GM18511 (cell line): ENCODE measurements at regions not wholly inside any gene's neighbourhood (a gene's known extent, or its start where the extent isn't known, plus 50 kb on each side); places are given as distances from the start of the nearest gene placed in this dataset.
"Not testable (repeated sequence)": the region's sequence is repeated elsewhere in the genome, so short reads cannot be mapped to it uniquely, and the experiment has no call there.

Experiments used
- ATAC-seq: cut with Tn5 transposase; IDR thresholded peaks from one replicate; pipeline ENCODE4 v1.9.1; 2021; ENCODE audit warnings: mild to moderate bottlenecking, moderate library complexity; ENCODE audit not compliant: unreplicated experiment

GRCh38 chr6:58067867-58068548, 750.6 kb downstream of the PRIM2 start:
- not testable (repeated sequence) for ATAC-seq

GRCh38 chr6:58073263-58073662, 755.8 kb downstream of the PRIM2 start:
- no peak for ATAC-seq

- not testable (repeated sequence) for ATAC-seq
Observed at GRCh38 chr6:58090067-58090466, 772.6 kb downstream of the PRIM2 start.

- ATAC-seq: not testable (repeated sequence)
Observed at GRCh38 chr6:58097251-58097650, 779.8 kb downstream of the PRIM2 start.

- no peak for ATAC-seq
Observed at GRCh38 chr6:58113960-58114359, 796.5 kb downstream of the PRIM2 start.

- ATAC-seq: not testable (repeated sequence)
Observed at GRCh38 chr6:58117162-58117561, 799.7 kb downstream of the PRIM2 start.

- ATAC-seq: not testable (repeated sequence)
Observed at GRCh38 chr6:58121616-58122015, 804.2 kb downstream of the PRIM2 start.

- not testable (repeated sequence) for ATAC-seq
Observed at GRCh38 chr6:58123770-58124169, 806.3 kb downstream of the PRIM2 start.

GRCh38 chr6:58128549-58128948, 811.1 kb downstream of the PRIM2 start:
- ATAC-seq: peak; percentile 66

- peak; percentile 26 for ATAC-seq
Observed at GRCh38 chr6:58129098-58129497, 811.7 kb downstream of the PRIM2 start.

GRCh38 chr6:58139746-58140145, 822.3 kb downstream of the PRIM2 start:
- not testable (repeated sequence) for ATAC-seq

- ATAC-seq: not testable (repeated sequence)
Observed at GRCh38 chr6:58171025-58171424, 853.6 kb downstream of the PRIM2 start.

- peak; percentile 74 for ATAC-seq
Observed at GRCh38 chr6:58181557-58182065, 864.2 kb downstream of the PRIM2 start.

GRCh38 chr6:58185300-58185699, 867.9 kb downstream of the PRIM2 start:
- ATAC-seq: not testable (repeated sequence)

GRCh38 chr6:58193209-58193608, 875.8 kb downstream of the PRIM2 start:
- not testable (repeated sequence) for ATAC-seq

GRCh38 chr6:58198301-58198700, 880.9 kb downstream of the PRIM2 start:
- no peak for ATAC-seq

- ATAC-seq: not testable (repeated sequence)
Observed at GRCh38 chr6:58237124-58237523, 919.7 kb downstream of the PRIM2 start.

- ATAC-seq: not testable (repeated sequence)
Observed at GRCh38 chr6:58238421-58238820, 921.0 kb downstream of the PRIM2 start.

- not testable (repeated sequence) for ATAC-seq
Observed at GRCh38 chr6:58257625-58258024, 940.2 kb downstream of the PRIM2 start.

- ATAC-seq: no peak
Observed at GRCh38 chr6:58290177-58290576, 972.7 kb downstream of the PRIM2 start.

- not testable (repeated sequence) for ATAC-seq
Observed at GRCh38 chr6:58291319-58291718, 973.9 kb downstream of the PRIM2 start.

GRCh38 chr6:58307901-58308300, 990.5 kb downstream of the PRIM2 start:
- not testable (repeated sequence) for ATAC-seq

GRCh38 chr6:58332108-58332507, 1014.7 kb downstream of the PRIM2 start:
- not testable (repeated sequence) for ATAC-seq
